ENCODE measurements at regions not wholly inside any gene's neighbourhood (a gene's known extent, or its start where the extent isn't known, plus 50 kb on each side); places are given as distances from the start of the nearest gene placed in this dataset.

DNA sequence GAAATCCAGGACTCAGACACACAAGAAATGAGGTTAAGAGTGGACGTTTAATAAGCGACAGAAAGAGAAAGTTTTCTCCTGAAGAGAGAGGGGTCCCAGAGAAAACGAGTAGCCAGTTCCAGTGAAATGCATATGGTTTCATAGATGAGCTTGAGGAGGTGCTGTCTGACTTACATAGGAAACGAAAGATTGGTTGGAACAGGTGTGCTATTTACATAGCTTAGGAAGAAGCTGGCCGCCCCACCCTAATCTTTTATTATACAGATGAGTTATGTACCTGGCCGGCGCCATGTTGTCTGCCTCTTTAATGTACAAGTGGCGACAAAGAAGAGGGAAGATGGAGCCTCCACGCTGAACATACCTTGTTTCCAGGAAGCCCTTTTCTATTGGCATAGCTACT lies 223.0 kb downstream of the SLC6A15 start:
- TF ChIP-seq POLR2A (IDR thresholded peaks at IDR 0.05) (no peak), CTCF (IDR thresholded peaks at IDR 0.05) (no peak), POLR2AphosphoS5 (IDR thresholded peaks at IDR 0.05) (no peak), EP300 (IDR thresholded peaks at IDR 0.05) (no peak)
